ENCODE measurements at regions not wholly inside any gene's neighbourhood (a gene's known extent, or its start where the extent isn't known, plus 50 kb on each side); places are given as distances from the start of the nearest gene placed in this dataset.

DNA sequence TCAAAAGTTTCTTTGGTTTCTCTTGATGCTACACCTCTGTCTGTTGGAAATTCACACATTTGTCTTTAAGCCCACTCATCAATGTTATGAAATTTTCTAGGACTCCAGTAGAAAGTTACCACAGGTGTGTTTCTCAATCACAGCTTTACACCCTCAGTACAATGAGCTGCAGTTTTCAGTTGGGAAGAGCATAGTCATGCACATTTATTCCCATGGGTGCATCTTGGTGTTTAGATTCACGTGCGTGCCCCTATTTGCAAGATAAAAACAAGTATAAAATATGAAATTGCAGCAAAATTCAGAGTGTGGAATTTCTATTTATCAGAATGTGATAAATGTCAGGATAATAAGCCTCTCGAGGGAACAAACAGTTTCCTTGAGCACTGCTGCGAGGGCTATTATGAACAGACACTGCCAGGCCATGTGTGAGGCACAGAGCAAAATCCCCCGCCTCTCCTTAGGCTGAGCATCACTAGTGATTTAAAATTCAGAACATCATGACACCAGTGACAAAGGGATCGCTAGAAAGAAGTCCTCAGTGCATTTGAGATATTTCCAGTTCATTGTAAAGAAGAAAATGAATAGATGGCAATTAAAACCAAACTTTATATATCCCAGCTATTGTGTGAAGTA, 512.2 kb upstream of the TCF4 start:
- H3K9me3 ChIP-seq (ENCODE audit: control insufficient read depth, insufficient read depth, low read length): peaks cover 6% of the 10 kb centered on the region; the same call in 1 of the 2 replicates
- H3K27ac ChIP-seq (ENCODE audit: low read depth, low read length): no peak overlapping the region
- H3K4me3 ChIP-seq (ENCODE audit: low read depth, low read length): no peak overlapping the region
- no peaks in the 10 kb centered on the region for H3K27me3 ChIP-seq (ENCODE audit: control insufficient read depth, insufficient read depth, low read length)
- no peaks in the 10 kb centered on the region for H3K4me1 ChIP-seq (ENCODE audit: control insufficient read depth, insufficient read depth, low read length)
- no peaks in the 10 kb centered on the region for H3K36me3 ChIP-seq (ENCODE audit: control insufficient read depth, insufficient read depth, low read length)
- H3K9ac ChIP-seq (ENCODE audit: low read depth, low read length): no peak overlapping the region

GRCh38 chr18:56097621-56098020, 509.6 kb upstream of the TCF4 start:
- H3K36me3 ChIP-seq (ENCODE audit: control insufficient read depth, insufficient read depth, low read length): no peaks in the 10 kb centered on the region
- H3K9me3 ChIP-seq (ENCODE audit: control insufficient read depth, insufficient read depth, low read length): no peaks in the 10 kb centered on the region
- no peak overlapping the region for H3K4me3 ChIP-seq (ENCODE audit: low read depth, low read length)
- H3K27ac ChIP-seq (ENCODE audit: low read depth, low read length): no peak overlapping the region
- no peaks in the 10 kb centered on the region for H3K27me3 ChIP-seq (ENCODE audit: control insufficient read depth, insufficient read depth, low read length)
- H3K4me1 ChIP-seq (ENCODE audit: control insufficient read depth, insufficient read depth, low read length): no peaks in the 10 kb centered on the region
- no peak overlapping the region for H3K9ac ChIP-seq (ENCODE audit: low read depth, low read length)

GRCh38 chr18:56096861-56097260, 508.9 kb upstream of the TCF4 start:
- Histone ChIP-seq H3K27me3 (ENCODE audit: control insufficient read depth, insufficient read depth, low read length) (no peaks in the 10 kb centered on the region), H3K9ac (ENCODE audit: low read depth, low read length) (no peak overlapping the region), H3K36me3 (ENCODE audit: control insufficient read depth, insufficient read depth, low read length) (no peaks in the 10 kb centered on the region), H3K9me3 (ENCODE audit: control insufficient read depth, insufficient read depth, low read length) (no peaks in the 10 kb centered on the region), H3K27ac (ENCODE audit: low read depth, low read length) (no peak overlapping the region), H3K4me1 (ENCODE audit: control insufficient read depth, insufficient read depth, low read length) (peaks cover 6% of the 10 kb centered on the region; the same call in 1 of the 2 replicates), H3K4me3 (ENCODE audit: low read depth, low read length) (no peak overlapping the region)

DNA sequence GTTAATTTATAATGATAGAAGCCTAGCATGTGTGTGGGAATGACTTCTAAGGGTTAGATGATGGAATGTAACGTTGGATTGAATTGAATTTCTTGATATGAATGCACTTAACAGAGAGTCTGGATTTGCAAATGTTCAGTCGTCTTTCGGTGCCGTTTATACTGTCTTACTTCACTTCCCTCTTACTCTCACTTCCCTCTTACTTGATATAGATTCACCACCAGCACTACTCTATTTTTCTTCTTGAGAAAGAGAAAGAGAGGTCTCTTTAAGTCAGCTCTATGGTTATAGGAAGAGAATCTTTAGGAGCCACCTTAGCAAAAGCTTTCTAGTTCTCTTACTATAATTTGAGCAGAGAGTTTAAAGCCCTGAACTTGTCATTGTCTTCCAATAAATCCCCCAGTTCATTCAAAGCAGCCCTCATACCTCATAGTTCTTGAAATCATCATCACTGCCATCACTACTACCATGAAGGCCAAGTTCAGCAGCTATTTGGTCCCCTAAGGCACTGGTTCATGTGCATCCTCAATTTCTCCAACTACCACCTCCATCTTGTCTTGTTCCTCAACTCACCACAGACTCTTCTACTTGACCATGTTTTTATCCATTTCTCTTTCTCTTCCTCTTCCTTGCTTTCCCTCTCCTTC, 501.7 kb upstream of the TCF4 start:
- Histone ChIP-seq H3K4me1 (ENCODE audit: control insufficient read depth, insufficient read depth, low read length) (peaks cover 6% of the 10 kb centered on the region; the same call in 1 of the 2 replicates), H3K27ac (ENCODE audit: low read depth, low read length) (no peak overlapping the region), H3K4me3 (ENCODE audit: low read depth, low read length) (no peak overlapping the region), H3K9me3 (ENCODE audit: control insufficient read depth, insufficient read depth, low read length) (no peaks in the 10 kb centered on the region), H3K27me3 (ENCODE audit: control insufficient read depth, insufficient read depth, low read length) (no peaks in the 10 kb centered on the region), H3K36me3 (ENCODE audit: control insufficient read depth, insufficient read depth, low read length) (no peaks in the 10 kb centered on the region), H3K9ac (ENCODE audit: low read depth, low read length) (no peak overlapping the region)

GRCh38 chr18:56086786-56087185, 498.8 kb upstream of the TCF4 start:
- no peak overlapping the region for H3K27ac ChIP-seq (ENCODE audit: low read depth, low read length)
- no peak overlapping the region for H3K4me3 ChIP-seq (ENCODE audit: low read depth, low read length)
- H3K27me3 ChIP-seq (ENCODE audit: control insufficient read depth, insufficient read depth, low read length): no peaks in the 10 kb centered on the region
- H3K4me1 ChIP-seq (ENCODE audit: control insufficient read depth, insufficient read depth, low read length): peaks cover 12% of the 10 kb centered on the region
- no peaks in the 10 kb centered on the region for H3K36me3 ChIP-seq (ENCODE audit: control insufficient read depth, insufficient read depth, low read length)
- H3K9me3 ChIP-seq (ENCODE audit: control insufficient read depth, insufficient read depth, low read length): no peaks in the 10 kb centered on the region
- no peak overlapping the region for H3K9ac ChIP-seq (ENCODE audit: low read depth, low read length)

DNA sequence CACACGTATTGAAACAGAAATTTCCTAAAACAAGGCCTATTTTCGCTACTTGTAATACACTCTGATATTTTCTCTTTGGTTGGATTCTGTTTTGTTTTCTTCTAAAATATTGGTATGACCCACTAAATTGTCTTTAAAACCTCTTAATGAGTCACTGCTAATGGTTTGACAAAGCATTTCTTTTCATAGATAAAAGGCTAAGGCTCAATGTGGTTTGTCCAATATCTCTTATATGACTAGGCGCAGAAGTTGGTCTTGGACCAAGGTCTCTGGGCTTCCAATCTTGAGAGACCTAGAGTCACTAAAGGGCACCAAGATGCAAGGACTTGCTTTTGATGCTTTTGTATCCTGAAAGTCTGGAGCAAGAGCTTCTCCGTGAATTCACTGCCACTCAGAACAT, 498.2 kb upstream of the TCF4 start:
- no peaks in the 10 kb centered on the region for H3K9me3 ChIP-seq (ENCODE audit: control insufficient read depth, insufficient read depth, low read length)
- H3K27ac ChIP-seq (ENCODE audit: low read depth, low read length): no peak overlapping the region
- H3K4me3 ChIP-seq (ENCODE audit: low read depth, low read length): no peak overlapping the region
- peaks cover 12% of the 10 kb centered on the region for H3K4me1 ChIP-seq (ENCODE audit: control insufficient read depth, insufficient read depth, low read length)
- no peaks in the 10 kb centered on the region for H3K36me3 ChIP-seq (ENCODE audit: control insufficient read depth, insufficient read depth, low read length)
- no peak overlapping the region for H3K9ac ChIP-seq (ENCODE audit: low read depth, low read length)
- H3K27me3 ChIP-seq (ENCODE audit: control insufficient read depth, insufficient read depth, low read length): no peaks in the 10 kb centered on the region

DNA sequence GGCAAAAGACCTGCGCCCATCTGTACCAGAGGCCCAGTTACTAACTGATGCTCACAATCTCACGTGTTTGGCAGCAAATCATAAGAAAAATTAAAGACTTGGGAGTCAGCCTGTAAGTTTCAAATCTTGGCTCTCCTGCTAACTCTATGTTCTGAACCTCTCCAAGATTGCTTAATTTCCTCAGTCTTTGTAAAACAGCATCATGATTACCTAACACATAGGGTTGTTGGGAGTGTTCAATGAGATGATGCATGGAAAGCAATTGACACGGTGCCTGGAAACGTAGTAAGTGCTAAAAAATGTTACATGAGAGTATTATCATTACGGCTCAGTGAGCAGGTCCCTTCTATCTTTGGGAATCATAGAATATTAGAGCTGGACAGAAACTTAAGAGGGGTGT, 497.6 kb upstream of the TCF4 start:
- Histone ChIP-seq H3K4me3 (ENCODE audit: low read depth, low read length) (no peak overlapping the region), H3K9me3 (ENCODE audit: control insufficient read depth, insufficient read depth, low read length) (no peaks in the 10 kb centered on the region), H3K27ac (ENCODE audit: low read depth, low read length) (no peak overlapping the region), H3K4me1 (ENCODE audit: control insufficient read depth, insufficient read depth, low read length) (peaks cover 12% of the 10 kb centered on the region), H3K36me3 (ENCODE audit: control insufficient read depth, insufficient read depth, low read length) (no peaks in the 10 kb centered on the region), H3K27me3 (ENCODE audit: control insufficient read depth, insufficient read depth, low read length) (no peaks in the 10 kb centered on the region), H3K9ac (ENCODE audit: low read depth, low read length) (no peak overlapping the region)

- Histone ChIP-seq H3K4me1 (ENCODE audit: control insufficient read depth, insufficient read depth, low read length) (peaks cover 12% of the 10 kb centered on the region), H3K36me3 (ENCODE audit: control insufficient read depth, insufficient read depth, low read length) (no peaks in the 10 kb centered on the region), H3K27ac (ENCODE audit: low read depth, low read length) (no peak overlapping the region), H3K4me3 (ENCODE audit: low read depth, low read length) (no peak overlapping the region), H3K9me3 (ENCODE audit: control insufficient read depth, insufficient read depth, low read length) (no peaks in the 10 kb centered on the region), H3K9ac (ENCODE audit: low read depth, low read length) (no peak overlapping the region), H3K27me3 (ENCODE audit: control insufficient read depth, insufficient read depth, low read length) (no peaks in the 10 kb centered on the region)
These were observed 495.7 kb upstream of the TCF4 start for GRCh38 chr18:56083523-56084287.

DNA sequence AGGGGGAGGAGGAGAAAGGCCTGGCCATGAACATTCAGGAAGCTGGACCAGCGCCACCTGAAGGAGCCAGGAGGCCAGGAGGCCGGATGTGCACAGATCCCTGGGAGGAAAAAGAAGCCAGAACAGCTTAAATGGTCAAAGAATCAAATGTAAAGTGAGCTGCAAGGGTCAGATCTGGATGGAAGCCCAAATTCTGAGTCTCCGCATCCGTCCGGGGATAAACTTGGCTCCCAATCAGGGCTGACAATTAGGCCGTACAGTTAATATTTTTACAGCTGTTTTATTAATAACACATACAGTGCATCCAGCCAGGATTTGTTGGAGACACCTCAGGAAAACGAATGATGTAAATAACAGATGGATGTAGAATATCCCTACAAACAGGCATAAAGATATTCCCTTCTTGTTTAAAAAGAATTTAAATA, 495.1 kb upstream of the TCF4 start:
- Histone ChIP-seq H3K4me1 (ENCODE audit: control insufficient read depth, insufficient read depth, low read length) (peaks cover 12% of the 10 kb centered on the region), H3K36me3 (ENCODE audit: control insufficient read depth, insufficient read depth, low read length) (no peaks in the 10 kb centered on the region), H3K9me3 (ENCODE audit: control insufficient read depth, insufficient read depth, low read length) (no peaks in the 10 kb centered on the region), H3K27me3 (ENCODE audit: control insufficient read depth, insufficient read depth, low read length) (no peaks in the 10 kb centered on the region), H3K27ac (ENCODE audit: low read depth, low read length) (no peak overlapping the region), H3K4me3 (ENCODE audit: low read depth, low read length) (no peak overlapping the region), H3K9ac (ENCODE audit: low read depth, low read length) (no peak overlapping the region)

- Histone ChIP-seq H3K4me3 (ENCODE audit: low read depth, low read length) (no peak overlapping the region), H3K4me1 (ENCODE audit: control insufficient read depth, insufficient read depth, low read length) (no peaks in the 10 kb centered on the region), H3K9me3 (ENCODE audit: control insufficient read depth, insufficient read depth, low read length) (no peaks in the 10 kb centered on the region), H3K27ac (ENCODE audit: low read depth, low read length) (no peak overlapping the region), H3K27me3 (ENCODE audit: control insufficient read depth, insufficient read depth, low read length) (no peaks in the 10 kb centered on the region), H3K9ac (ENCODE audit: low read depth, low read length) (no peak overlapping the region), H3K36me3 (ENCODE audit: control insufficient read depth, insufficient read depth, low read length) (no peaks in the 10 kb centered on the region)
These were observed 488.7 kb upstream of the TCF4 start for GRCh38 chr18:56076723-56077122.

- Histone ChIP-seq H3K4me1 (ENCODE audit: control insufficient read depth, insufficient read depth, low read length) (peaks cover 5% of the 10 kb centered on the region; the same call in 1 of the 2 replicates), H3K4me3 (ENCODE audit: low read depth, low read length) (no peak overlapping the region), H3K36me3 (ENCODE audit: control insufficient read depth, insufficient read depth, low read length) (no peaks in the 10 kb centered on the region), H3K27me3 (ENCODE audit: control insufficient read depth, insufficient read depth, low read length) (no peaks in the 10 kb centered on the region), H3K9ac (ENCODE audit: low read depth, low read length) (no peak overlapping the region), H3K9me3 (ENCODE audit: control insufficient read depth, insufficient read depth, low read length) (no peaks in the 10 kb centered on the region), H3K27ac (ENCODE audit: low read depth, low read length) (no peak overlapping the region)
These were observed 480.7 kb upstream of the TCF4 start for GRCh38 chr18:56068701-56069100.

Measured in HUES48 (cell line).